ENCODE measurements at regions not wholly inside any gene's neighbourhood (a gene's known extent, or its start where the extent isn't known, plus 50 kb on each side); places are given as distances from the start of the nearest gene placed in this dataset.

DNA sequence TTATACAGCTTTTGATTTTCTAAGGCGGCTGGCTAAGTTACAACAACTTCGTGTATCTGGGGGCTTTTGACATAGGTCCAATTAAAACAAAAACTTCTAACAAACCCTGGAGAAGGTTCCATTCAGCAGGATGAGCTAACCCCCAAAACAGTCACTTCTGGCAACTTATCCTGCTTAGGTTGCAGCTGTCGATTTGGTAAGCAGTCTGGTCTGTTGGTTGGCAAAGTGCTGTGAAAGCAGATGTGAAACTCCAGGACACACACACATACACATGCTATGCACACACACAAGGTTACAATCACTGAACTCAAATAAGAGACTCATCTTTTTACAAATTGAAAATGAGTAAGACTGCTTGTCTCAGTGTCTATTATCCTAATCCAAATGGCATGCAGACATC, 119.0 kb upstream of the STMND1 start (continued):
- TF ChIP-seq, protein P1, sequence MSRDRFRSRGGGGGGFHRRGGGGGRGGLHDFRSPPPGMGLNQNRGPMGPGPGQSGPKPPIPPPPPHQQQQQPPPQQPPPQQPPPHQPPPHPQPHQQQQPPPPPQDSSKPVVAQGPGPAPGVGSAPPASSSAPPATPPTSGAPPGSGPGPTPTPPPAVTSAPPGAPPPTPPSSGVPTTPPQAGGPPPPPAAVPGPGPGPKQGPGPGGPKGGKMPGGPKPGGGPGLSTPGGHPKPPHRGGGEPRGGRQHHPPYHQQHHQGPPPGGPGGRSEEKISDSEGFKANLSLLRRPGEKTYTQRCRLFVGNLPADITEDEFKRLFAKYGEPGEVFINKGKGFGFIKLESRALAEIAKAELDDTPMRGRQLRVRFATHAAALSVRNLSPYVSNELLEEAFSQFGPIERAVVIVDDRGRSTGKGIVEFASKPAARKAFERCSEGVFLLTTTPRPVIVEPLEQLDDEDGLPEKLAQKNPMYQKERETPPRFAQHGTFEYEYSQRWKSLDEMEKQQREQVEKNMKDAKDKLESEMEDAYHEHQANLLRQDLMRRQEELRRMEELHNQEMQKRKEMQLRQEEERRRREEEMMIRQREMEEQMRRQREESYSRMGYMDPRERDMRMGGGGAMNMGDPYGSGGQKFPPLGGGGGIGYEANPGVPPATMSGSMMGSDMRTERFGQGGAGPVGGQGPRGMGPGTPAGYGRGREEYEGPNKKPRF (IDR thresholded peaks at IDR 0.05; ENCODE audit: low read depth, low read length), result no peak

DNA sequence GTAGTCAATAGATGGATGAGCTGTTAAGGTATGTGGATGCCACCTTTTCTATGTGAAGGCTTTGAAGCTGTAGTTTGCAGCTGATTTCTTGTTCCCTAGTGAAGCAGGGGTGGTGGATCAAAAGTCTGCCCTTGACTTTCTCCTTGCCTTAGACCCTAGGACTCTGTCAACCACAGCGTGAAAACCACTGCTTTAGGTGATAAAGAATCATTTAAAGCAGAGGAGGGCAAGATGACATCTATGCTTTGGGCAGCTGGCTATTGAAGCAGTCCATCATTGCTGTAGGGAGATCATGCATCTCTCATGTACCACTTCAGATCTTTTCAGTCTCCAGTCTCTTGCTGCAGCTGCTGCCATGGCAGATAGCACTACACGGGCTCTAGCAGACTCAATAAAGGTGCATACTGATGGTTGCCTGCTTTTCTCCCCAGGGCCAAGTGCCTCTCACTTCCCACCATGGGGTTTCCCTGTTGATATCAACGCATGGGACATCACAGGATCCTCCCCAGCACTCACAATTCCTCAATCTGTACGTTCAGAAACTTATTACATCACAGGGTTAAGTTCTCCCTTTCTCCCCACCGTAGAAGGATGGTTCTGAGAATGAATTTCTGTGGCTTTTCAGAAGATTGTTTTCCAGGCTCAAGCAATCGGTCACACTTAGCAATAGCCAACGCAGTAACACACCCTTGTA, 122.0 kb upstream of the STMND1 start:
- intact Hi-C loops (cut with micrococcal nuclease), result no loop called here

More for the DNA sequence above, 122.0 kb upstream of the STMND1 start:
- in situ Hi-C loops (cut with MboI), result no loop called here
- Histone ChIP-seq H2AFZ (ENCODE audit: low read depth, low read length) (no peak overlapping the region), H3K4me3 (no peak overlapping the region), H3K4me1 (replicated peaks in 1 of 2; ENCODE audit: control insufficient read depth in 2 of 2, insufficient read depth in 2 of 2, low read length in 2 of 2) (no peaks in the 10 kb centered on the region), H3K36me3 (ENCODE audit: control insufficient read depth, insufficient read depth, low read length) (no peaks in the 10 kb centered on the region), H3K9me3 (replicated peaks; ENCODE audit: control insufficient read depth, insufficient read depth, low read depth, low read length) (no peaks in the 10 kb centered on the region), H4K20me1 (replicated peaks; ENCODE audit: control insufficient read depth, insufficient read depth, low read length) (no peaks in the 10 kb centered on the region), H3K27me3 (ENCODE audit: control insufficient read depth in 2 of 2, insufficient read depth in 2 of 2, low read length in 2 of 2) (peaks cover 0 to 14% of the 10 kb centered on the region in 2 experiments; a peak in 2 of 5 replicates), H3K27ac (ENCODE audit: extremely low read depth, low read depth, low read length) (no peak overlapping the region), H3K9me1 (ENCODE audit: control insufficient read depth, insufficient read depth, low read length) (no peaks in the 10 kb centered on the region), H3K4me2 (ENCODE audit: insufficient read depth, low read length) (no peak overlapping the region), H3K79me2 (ENCODE audit: control insufficient read depth, insufficient read depth, low read length) (no peaks in the 10 kb centered on the region), H3K9ac (ENCODE audit: insufficient read depth in 1 of 2, low read depth in 2 of 2, low read length in 2 of 2) (no peak overlapping the region)
- WGBS (ENCODE audit: insufficient coverage, low coverage, missing lambda C conversion rate), result 0% methylated on average over 7 of the region's 7 CpGs
- FAIRE-seq, result no peak
- BruUV-seq (replicated peaks), result no TSS peak
- no peak for ATAC-seq
- ChIA-PET CTCF (ENCODE audit: low intra/inter-chr PET ratio) (no interaction called here), POLR2A (no interaction called here)
- DNase-seq (ENCODE audit: extremely low read depth in 1 of 4, low spot score in 3 of 4), result no peak
- TF ChIP-seq PHF20 (IDR thresholded peaks at IDR 0.05; ENCODE audit: partially characterized antibody) (no peak), SMAD1 (IDR thresholded peaks at IDR 0.05; ENCODE audit: low read depth, low read length, partially characterized antibody) (no peak), SIX5 (IDR thresholded peaks at IDR 0.05; ENCODE audit: borderline replicate concordance in 1 of 2, insufficient read depth in 1 of 2, low read depth in 1 of 2, low read length in 2 of 2) (no peak), MTA1 (IDR thresholded peaks at IDR 0.05; ENCODE audit: borderline replicate concordance) (no peak)
- TF ChIP-seq, protein P2, sequence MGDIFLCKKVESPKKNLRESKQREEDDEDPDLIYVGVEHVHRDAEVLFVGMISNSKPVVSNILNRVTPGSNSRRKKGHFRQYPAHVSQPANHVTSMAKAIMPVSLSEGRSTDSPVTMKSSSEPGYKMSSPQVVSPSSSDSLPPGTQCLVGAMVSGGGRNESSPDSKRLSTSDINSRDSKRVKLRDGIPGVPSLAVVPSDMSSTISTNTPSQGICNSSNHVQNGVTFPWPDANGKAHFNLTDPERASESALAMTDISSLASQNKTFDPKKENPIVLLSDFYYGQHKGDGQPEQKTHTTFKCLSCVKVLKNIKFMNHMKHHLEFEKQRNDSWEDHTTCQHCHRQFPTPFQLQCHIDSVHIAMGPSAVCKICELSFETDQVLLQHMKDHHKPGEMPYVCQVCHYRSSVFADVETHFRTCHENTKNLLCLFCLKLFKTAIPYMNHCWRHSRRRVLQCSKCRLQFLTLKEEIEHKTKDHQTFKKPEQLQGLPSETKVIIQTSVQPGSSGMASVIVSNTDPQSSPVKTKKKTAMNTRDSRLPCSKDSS (IDR thresholded peaks at IDR 0.05; ENCODE audit: low read depth, partially characterized antibody), result no peak

Measured in K562 (cell line).